ENCODE measurements at regions not wholly inside any gene's neighbourhood (a gene's known extent, or its start where the extent isn't known, plus 50 kb on each side); places are given as distances from the start of the nearest gene placed in this dataset.

GRCh38 chr2:156675896-156676295, 239.7 kb downstream of the GPD2 start:
- TF ChIP-seq POLR2A (IDR thresholded peaks at IDR 0.05; ENCODE audit: low read depth, low read length) = no peak
- DNase-seq (ENCODE audit: insufficient read length, low spot score) = no peak
- FAIRE-seq = no peak

- no peak for TF ChIP-seq POLR2A (IDR thresholded peaks at IDR 0.05; ENCODE audit: low read depth, low read length)
- DNase-seq (ENCODE audit: insufficient read length, low spot score) (no peak), FAIRE-seq (no peak)
Observed at GRCh38 chr2:156679820-156680219, 243.6 kb downstream of the GPD2 start.

DNA sequence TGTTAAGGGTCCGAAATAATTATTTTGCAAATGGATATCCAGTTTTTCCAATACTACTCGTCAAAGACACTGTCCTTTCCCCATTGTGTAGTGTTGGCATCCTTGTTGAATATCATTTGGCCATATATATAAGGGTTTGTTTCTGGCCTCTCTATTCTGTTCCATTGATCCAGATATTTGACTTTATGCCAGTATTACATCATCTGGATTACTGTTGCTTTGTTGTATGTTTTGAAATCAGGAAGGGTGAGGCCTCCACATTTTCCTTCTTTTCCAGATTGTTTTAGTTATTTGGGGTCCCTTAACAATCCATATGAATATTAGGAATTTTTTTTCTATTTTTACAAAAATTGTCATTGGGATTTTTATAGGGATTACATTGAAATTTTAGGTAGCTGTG, 244.1 kb downstream of the GPD2 start:
- TF ChIP-seq POLR2A (IDR thresholded peaks at IDR 0.05; ENCODE audit: low read depth, low read length) = no peak
- FAIRE-seq (no peak), DNase-seq (ENCODE audit: insufficient read length, low spot score) (no peak)

- DNase-seq (ENCODE audit: insufficient read length, low spot score) (no peak), FAIRE-seq (no peak)
- no peak for TF ChIP-seq POLR2A (IDR thresholded peaks at IDR 0.05; ENCODE audit: low read depth, low read length)
Observed at GRCh38 chr2:156687126-156687525, 250.9 kb downstream of the GPD2 start.

- DNase-seq (ENCODE audit: insufficient read length, low spot score) (no peak), FAIRE-seq (no peak)
- TF ChIP-seq POLR2A (IDR thresholded peaks at IDR 0.05; ENCODE audit: low read depth, low read length) = no peak
Observed at GRCh38 chr2:156687715-156688114, 251.5 kb downstream of the GPD2 start.

GRCh38 chr2:156689939-156690338, 253.8 kb downstream of the GPD2 start:
- FAIRE-seq (no peak), DNase-seq (ENCODE audit: insufficient read length, low spot score) (no peak)
- no peak for TF ChIP-seq POLR2A (IDR thresholded peaks at IDR 0.05; ENCODE audit: low read depth, low read length)

DNA sequence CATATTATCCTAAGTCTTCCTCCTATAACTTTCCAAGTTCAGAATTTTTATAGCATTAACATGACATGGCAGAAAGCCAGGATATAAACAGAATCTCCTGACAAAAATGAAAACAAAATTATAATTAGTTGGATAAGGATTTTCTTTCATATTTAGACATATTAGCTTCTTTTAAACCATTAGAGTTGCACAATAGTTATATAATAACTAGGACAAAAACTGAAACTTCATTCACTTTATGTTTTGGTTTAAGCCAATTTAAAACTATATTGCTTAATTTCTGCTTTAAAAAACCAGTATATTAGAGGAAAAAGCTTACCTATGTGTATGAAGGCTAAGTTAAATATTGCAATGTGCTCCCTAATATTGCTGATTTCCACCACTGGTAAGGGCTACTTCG, 254.8 kb downstream of the GPD2 start:
- TF ChIP-seq POLR2A (IDR thresholded peaks at IDR 0.05; ENCODE audit: low read depth, low read length) = no peak

DNA sequence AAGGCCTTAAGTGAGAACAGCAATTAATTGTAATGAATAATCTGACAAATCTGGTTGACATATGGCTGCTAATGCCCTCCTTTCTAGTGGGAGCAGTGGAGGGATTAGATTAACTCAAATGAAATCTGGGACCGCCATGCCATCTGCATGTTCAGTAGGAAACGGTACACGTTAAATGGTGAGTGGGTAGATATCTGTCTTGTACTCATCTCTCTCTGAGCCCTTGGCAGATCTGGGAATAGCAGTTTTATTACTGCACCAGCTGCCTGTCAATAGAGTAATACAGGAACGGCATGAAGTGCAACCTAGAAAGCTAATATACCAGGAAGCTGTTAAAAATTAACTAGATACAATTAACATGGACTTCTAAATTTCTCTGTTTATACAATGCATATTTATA, 258.8 kb downstream of the GPD2 start:
- DNase-seq (ENCODE audit: insufficient read length, low spot score) (no peak), FAIRE-seq (no peak)
- TF ChIP-seq POLR2A (IDR thresholded peaks at IDR 0.05; ENCODE audit: low read depth, low read length) = no peak

More for the DNA sequence above, 254.8 kb downstream of the GPD2 start:
- FAIRE-seq (no peak), DNase-seq (ENCODE audit: insufficient read length, low spot score) (no peak)

DNA sequence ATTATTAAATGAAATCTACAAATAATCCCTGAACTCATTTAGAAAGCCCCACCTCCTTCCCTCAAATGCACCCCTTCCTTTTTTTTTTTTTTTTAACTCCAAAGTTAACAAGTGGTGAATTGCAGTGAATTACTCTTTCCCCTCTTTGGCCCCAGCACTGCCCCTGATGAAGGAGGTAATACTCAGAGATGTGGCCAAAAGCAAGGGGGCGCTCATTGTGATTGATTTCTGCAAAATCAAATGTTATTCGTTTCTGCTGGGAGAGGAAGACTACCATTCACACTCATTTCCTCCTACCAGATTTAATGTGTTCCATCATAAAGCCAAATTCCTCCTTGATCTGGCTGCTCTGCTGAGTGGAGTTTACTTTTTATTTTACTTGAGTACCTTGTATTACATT, 259.4 kb downstream of the GPD2 start:
- FAIRE-seq (no peak), DNase-seq (ENCODE audit: insufficient read length, low spot score) (no peak)
- TF ChIP-seq POLR2A (IDR thresholded peaks at IDR 0.05; ENCODE audit: low read depth, low read length) = no peak

- no peak for TF ChIP-seq POLR2A (IDR thresholded peaks at IDR 0.05; ENCODE audit: low read depth, low read length)
- no peak for DNase-seq (ENCODE audit: insufficient read length, low spot score)
- FAIRE-seq = no peak
Observed at GRCh38 chr2:156697906-156698305, 261.7 kb downstream of the GPD2 start.

DNA sequence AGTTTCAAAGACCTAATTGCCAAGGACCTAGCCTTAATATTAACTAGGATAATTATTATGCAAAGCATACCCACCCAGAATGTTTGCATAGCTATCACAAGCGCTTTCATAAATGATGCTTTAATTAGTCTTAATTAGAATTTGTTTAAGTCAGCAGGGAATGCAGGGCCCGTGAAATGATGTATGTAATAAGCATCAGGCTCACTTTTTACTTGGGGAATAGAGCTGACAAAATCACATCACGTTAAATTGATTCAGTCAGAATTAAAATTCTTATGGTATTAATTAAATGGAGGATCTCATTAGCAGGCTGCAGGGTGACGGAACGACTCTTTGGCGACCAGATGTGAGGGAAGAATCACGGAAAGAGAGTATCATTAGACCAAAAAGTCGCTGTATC, 264.5 kb downstream of the GPD2 start:
- TF ChIP-seq POLR2A (IDR thresholded peaks at IDR 0.05; ENCODE audit: low read depth, low read length) = no peak
- DNase-seq (ENCODE audit: insufficient read length, low spot score) (no peak), FAIRE-seq (no peak)

DNA sequence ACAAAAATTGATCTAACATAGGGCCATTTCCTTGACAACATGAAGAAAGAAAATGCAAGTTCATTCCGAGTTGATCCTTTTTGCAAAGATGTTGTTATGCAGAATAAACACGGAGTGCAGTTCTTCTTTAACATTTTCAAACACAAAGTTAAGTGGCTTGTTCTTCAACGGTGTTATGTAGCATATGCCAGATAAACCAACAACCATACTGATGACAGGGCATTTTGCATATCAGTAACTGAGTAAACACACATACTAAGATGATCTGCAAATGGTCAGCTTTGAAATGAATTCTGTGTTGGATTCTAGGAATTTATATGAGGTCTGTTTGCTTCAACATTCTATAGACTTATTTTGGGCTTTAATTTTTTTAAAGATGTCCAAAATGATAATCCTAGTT, 266.4 kb downstream of the GPD2 start:
- DNase-seq (ENCODE audit: insufficient read length, low spot score) = no peak
- FAIRE-seq = no peak
- TF ChIP-seq POLR2A (IDR thresholded peaks at IDR 0.05; ENCODE audit: low read depth, low read length) = no peak

GRCh38 chr2:156703642-156704041, 267.5 kb downstream of the GPD2 start:
- DNase-seq (ENCODE audit: insufficient read length, low spot score) (no peak), FAIRE-seq (no peak)
- no peak for TF ChIP-seq POLR2A (IDR thresholded peaks at IDR 0.05; ENCODE audit: low read depth, low read length)

DNA sequence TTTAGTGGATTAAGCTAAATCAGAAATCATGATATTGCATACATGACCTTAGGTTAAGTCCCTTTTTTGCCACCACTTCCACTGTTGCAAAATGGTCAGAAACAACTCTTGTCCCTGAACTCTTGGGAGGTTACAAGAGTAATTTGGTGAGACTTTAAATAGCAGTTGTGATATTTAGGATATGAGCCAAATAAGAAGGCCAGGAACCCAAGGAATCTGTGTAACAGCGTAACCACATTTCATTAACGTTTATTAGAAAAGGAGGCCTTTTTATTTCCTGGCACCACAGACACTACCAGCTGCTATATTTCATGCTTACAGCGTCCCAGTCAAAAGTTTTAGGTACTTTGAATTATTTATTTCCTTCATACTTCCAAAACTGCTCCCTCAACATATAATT, 268.0 kb downstream of the GPD2 start:
- FAIRE-seq (no peak), DNase-seq (ENCODE audit: insufficient read length, low spot score) (no peak)
- TF ChIP-seq POLR2A (IDR thresholded peaks at IDR 0.05; ENCODE audit: low read depth, low read length) = no peak

- no peak for FAIRE-seq
- no peak for TF ChIP-seq POLR2A (IDR thresholded peaks at IDR 0.05; ENCODE audit: low read depth, low read length)
- DNase-seq (ENCODE audit: insufficient read length, low spot score) = no peak
Observed at GRCh38 chr2:156704617-156705016, 268.4 kb downstream of the GPD2 start.

GRCh38 chr2:156706576-156706975, 270.4 kb downstream of the GPD2 start:
- FAIRE-seq = no peak
- TF ChIP-seq POLR2A (IDR thresholded peaks at IDR 0.05; ENCODE audit: low read depth, low read length) = no peak
- DNase-seq (ENCODE audit: insufficient read length, low spot score) = no peak

All from H54 (cell line).